Sigmoid colon (tissue), 6 donors: ENCODE measurements at regions not wholly inside any gene's neighbourhood (a gene's known extent, or its start where the extent isn't known, plus 50 kb on each side); places are given as distances from the start of the nearest gene placed in this dataset.

ENCODE experiments used
- DNase-seq: peaks from one replicate; pipeline ENCODE4 v3.0.0-alpha.2; 2019
- H3K27ac ChIP-seq, 4 donors: fragments of 200-600 bp; sonication (generic); one replicate each; pipeline ENCODE4 v1.5.1; 2016 to 2019; ENCODE audit warnings: mild to moderate bottlenecking in 1 of 4
- H3K27me3 ChIP-seq, 3 donors: fragments of 200-600 bp; sonication (generic); one replicate each; pipeline ENCODE4 v1.5.1; 2019; ENCODE audit warnings: mild to moderate bottlenecking in 1 of 3
- H3K36me3 ChIP-seq, 4 donors: fragments of 200-600 bp; sonication (generic); one replicate each; pipeline ENCODE4 v1.5.1; 2016 to 2019
- H3K4me1 ChIP-seq, 4 donors: fragments of 200-600 bp; sonication (generic); one replicate each; pipeline ENCODE4 v1.5.1; 2017 to 2019
- H3K4me3 ChIP-seq, 4 donors: fragments of 200-600 bp; sonication (generic); one replicate each; pipeline ENCODE4 v1.5.1; 2017 to 2019; ENCODE audit warnings: mild to moderate bottlenecking in 2 of 4, moderate library complexity in 1 of 4
- H3K9me3 ChIP-seq, 4 donors: fragments of 200-600 bp in 3 of 4; sonication (generic) in 3 of 4; one replicate each; pipeline versions ENCODE4 v1.5.1 to v1.6.1; 2013 to 2019
- CTCF ChIP-seq, 4 experiments: fragments of 450-650 bp in 3 of 4; fragments of 200-600 bp in 1 of 4; IDR thresholded peaks; one replicate each; pipeline ENCODE4 v1.5.1; 2016 to 2019; ENCODE audit warnings: antibody characterized with exemption in 4 of 4, mild to moderate bottlenecking in 3 of 4, moderate library complexity in 2 of 4
- EP300 ChIP-seq, 4 donors: sonication (generic); formaldehyde crosslinking; IDR thresholded peaks; one replicate each; pipeline ENCODE4 v1.6.1; 2017; ENCODE audit warnings: antibody characterized with exemption in 4 of 4
- POLR2A ChIP-seq, 2 donors: fragments of 450-650 bp; IDR thresholded peaks; one replicate each; pipeline ENCODE4 v1.6.1; 2016; ENCODE audit warnings: antibody characterized with exemption in 2 of 2, mild to moderate bottlenecking in 2 of 2, moderate library complexity in 2 of 2
- POLR2AphosphoS5 ChIP-seq, 4 donors: sonication (generic); formaldehyde crosslinking; IDR thresholded peaks; one replicate each; pipeline ENCODE4 v1.6.1; 2017; ENCODE audit warnings: antibody characterized with exemption in 4 of 4
- WGBS, 2 donors: extraction: QIAGEN DNeasy Blood & Tissue Kit; methylation state at CpG; one replicate each; pipeline ENCODE4 v1.1.7; 2013; 5-methylcytosine and 5-hydroxymethylcytosine counted together
- intact Hi-C: fragments of 100-400 bp; cut with DNase I; formaldehyde crosslinking; loops from one replicate; pipeline ENCODE4 v1.15.1; 2023
- donor health status: healthy with polysubstance abuse.
- donor health status: healthy.

- no peaks in the 10 kb centered on the region for H3K36me3 ChIP-seq
- no peaks in the 10 kb centered on the region for H3K27me3 ChIP-seq
- no peaks in the 10 kb centered on the region for H3K9me3 ChIP-seq
- peak overlapping the region in 1 of 4 donors; percentile 34 for H3K27ac ChIP-seq
- no peak overlapping the region for H3K4me3 ChIP-seq
- DNase-seq = no peak
- TF ChIP-seq POLR2A (IDR thresholded peaks at IDR 0.05) (no peak), CTCF (IDR thresholded peaks at IDR 0.05) (no peak), EP300 (IDR thresholded peaks at IDR 0.05) (no peak), POLR2AphosphoS5 (IDR thresholded peaks at IDR 0.05) (no peak)
- intact Hi-C loops = no loop called here
- peaks cover 0 to 38% (median 23%) of the 10 kb centered on the region in 4 donors for H3K4me1 ChIP-seq
Measured at GRCh38 chr7:46489106-46489505, 568.0 kb upstream of the IGFBP3 start.

GRCh38 chr7:46488607-46489006 lies 567.5 kb upstream of the IGFBP3 start:
- H3K4me3 ChIP-seq = no peak overlapping the region
- intact Hi-C loops = no loop called here
- peak overlapping the region in 1 of 4 donors; percentile 34 for H3K27ac ChIP-seq
- H3K27me3 ChIP-seq = no peaks in the 10 kb centered on the region
- DNase-seq = no peak
- peaks cover 0 to 34% (median 21%) of the 10 kb centered on the region in 4 donors for H3K4me1 ChIP-seq
- no peaks in the 10 kb centered on the region for H3K36me3 ChIP-seq
- TF ChIP-seq POLR2A (IDR thresholded peaks at IDR 0.05) = no peak
- TF ChIP-seq EP300 (IDR thresholded peaks at IDR 0.05) = no peak
- no peak for TF ChIP-seq CTCF (IDR thresholded peaks at IDR 0.05)
- no peak for TF ChIP-seq POLR2AphosphoS5 (IDR thresholded peaks at IDR 0.05)
- no peaks in the 10 kb centered on the region for H3K9me3 ChIP-seq
- 45 to 51% methylated on average over 2 of the region's 2 CpGs for WGBS, 2 donors

- Histone ChIP-seq H3K27me3 (no peaks in the 10 kb centered on the region), H3K4me1 (peaks cover 0 to 30% (median 21%) of the 10 kb centered on the region in 4 donors), H3K27ac (peak overlapping the region in 1 of 4 donors; percentile 49), H3K9me3 (no peaks in the 10 kb centered on the region), H3K36me3 (no peaks in the 10 kb centered on the region), H3K4me3 (no peak overlapping the region)
- TF ChIP-seq POLR2A (IDR thresholded peaks at IDR 0.05) = no peak
- peak; percentile 28 to 60 (median 46) for TF ChIP-seq POLR2AphosphoS5 (IDR thresholded peaks at IDR 0.05)
- TF ChIP-seq EP300 (IDR thresholded peaks at IDR 0.05) = peak in 1 of 4 donors; percentile 48
- 62 to 70% methylated on average over 5 of the region's 5 CpGs for WGBS, 2 donors
- DNase-seq = peak; percentile 84
- intact Hi-C loops = no loop called here
Measured at GRCh38 chr7:46486256-46487206, 565.5 kb upstream of the IGFBP3 start.

GRCh38 chr7:46485481-46486065 lies 564.5 kb upstream of the IGFBP3 start:
- Histone ChIP-seq H3K27me3 (no peaks in the 10 kb centered on the region), H3K4me3 (no peak overlapping the region), H3K9me3 (no peaks in the 10 kb centered on the region), H3K36me3 (no peaks in the 10 kb centered on the region), H3K27ac (no peak overlapping the region), H3K4me1 (peaks cover 0 to 30% (median 21%) of the 10 kb centered on the region in 4 donors)
- TF ChIP-seq POLR2AphosphoS5 (IDR thresholded peaks at IDR 0.05) (no peak), EP300 (IDR thresholded peaks at IDR 0.05) (no peak), POLR2A (IDR thresholded peaks at IDR 0.05) (no peak), CTCF (IDR thresholded peaks at IDR 0.05) (no peak)
- WGBS, 2 donors = 53 to 77% methylated on average over 3 of the region's 3 CpGs
- intact Hi-C loops = no loop called here
- DNase-seq = no peak

- intact Hi-C loops = no loop called here
- Histone ChIP-seq H3K4me1 (peaks cover 0 to 30% (median 21%) of the 10 kb centered on the region in 4 donors), H3K27me3 (no peaks in the 10 kb centered on the region), H3K27ac (no peak overlapping the region), H3K9me3 (no peaks in the 10 kb centered on the region), H3K36me3 (no peaks in the 10 kb centered on the region), H3K4me3 (no peak overlapping the region)
- no peak for TF ChIP-seq EP300 (IDR thresholded peaks at IDR 0.05)
- no peak for TF ChIP-seq POLR2A (IDR thresholded peaks at IDR 0.05)
- TF ChIP-seq CTCF (IDR thresholded peaks at IDR 0.05) = no peak
- TF ChIP-seq POLR2AphosphoS5 (IDR thresholded peaks at IDR 0.05) = no peak
- DNase-seq = no peak
- 71 to 76% methylated on average over 3 of the region's 3 CpGs for WGBS, 2 donors
Measured at GRCh38 chr7:46484906-46485305, 563.8 kb upstream of the IGFBP3 start.
